KOPT-K1 (cell line): ENCODE measurements at regions not wholly inside any gene's neighbourhood (a gene's known extent, or its start where the extent isn't known, plus 50 kb on each side); places are given as distances from the start of the nearest gene placed in this dataset.

Source experiments
- H3K27ac ChIP-seq: fragments of 200-600 bp; sonication (generic); 2 replicates; pipeline ENCODE4 v1.5.1; 2016; ENCODE audit warnings: antibody characterized with exemption, mild to moderate bottlenecking, low read depth, low read length; ENCODE audit not compliant: poor library complexity, severe bottlenecking
- H3K36me3 ChIP-seq: fragments of 200-600 bp; sonication (generic); 2 replicates; pipeline ENCODE4 v1.5.1; 2017; ENCODE audit warnings: antibody characterized with exemption, mild to moderate bottlenecking, low read length, moderate library complexity; ENCODE audit not compliant: insufficient read depth
- H3K9me3 ChIP-seq: fragments of 200-600 bp; sonication (generic); 2 replicates; pipeline ENCODE4 v1.5.1; 2017; ENCODE audit warnings: antibody characterized with exemption, low read length, mild to moderate bottlenecking; ENCODE audit not compliant: insufficient read depth, poor library complexity, severe bottlenecking

DNA sequence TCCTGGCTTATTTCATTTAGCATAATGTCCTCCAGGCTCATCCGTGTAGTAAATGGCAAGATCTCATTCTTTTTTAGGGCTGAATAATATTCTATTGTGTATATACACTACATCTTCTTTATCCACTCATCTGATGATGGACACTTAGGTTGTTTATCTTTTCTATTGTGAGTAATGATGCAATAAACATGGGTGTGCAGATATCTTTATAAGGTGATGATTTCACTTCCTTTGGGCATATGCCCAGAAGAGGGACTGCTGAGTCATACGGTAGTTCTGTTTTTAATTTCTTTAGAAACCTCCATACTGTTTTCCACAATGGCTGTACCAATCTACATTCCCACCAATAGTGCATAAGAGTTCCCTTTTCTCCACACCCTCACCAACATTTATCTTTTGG lies 317.6 kb upstream of the CNKSR2 start:
- no peak overlapping the region for H3K27ac ChIP-seq
- H3K36me3 ChIP-seq: no peaks in the 10 kb centered on the region
- H3K9me3 ChIP-seq: no peaks in the 10 kb centered on the region

DNA sequence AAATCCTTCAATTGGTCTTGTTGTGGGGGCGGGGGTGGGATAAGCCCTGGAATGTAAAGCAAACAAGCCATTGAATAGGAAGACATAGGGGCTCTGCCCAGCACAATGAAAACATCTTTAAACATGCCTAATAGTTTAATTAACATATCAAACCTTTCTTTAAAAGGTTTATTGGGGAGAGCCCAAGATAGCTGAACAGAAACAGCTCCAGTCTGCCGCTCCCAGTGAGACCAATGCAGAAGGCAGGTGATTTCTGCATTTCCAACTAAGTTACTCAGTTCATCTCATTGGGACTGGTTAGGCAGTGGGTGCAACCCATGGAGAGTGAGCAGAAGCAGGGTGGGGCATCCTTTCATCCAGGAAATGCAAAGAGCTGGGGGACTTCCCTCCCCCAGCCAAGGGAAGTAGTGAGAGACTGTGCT lies 327.2 kb upstream of the CNKSR2 start:
- H3K27ac ChIP-seq: no peak overlapping the region
- H3K36me3 ChIP-seq: no peaks in the 10 kb centered on the region
- no peaks in the 10 kb centered on the region for H3K9me3 ChIP-seq

DNA sequence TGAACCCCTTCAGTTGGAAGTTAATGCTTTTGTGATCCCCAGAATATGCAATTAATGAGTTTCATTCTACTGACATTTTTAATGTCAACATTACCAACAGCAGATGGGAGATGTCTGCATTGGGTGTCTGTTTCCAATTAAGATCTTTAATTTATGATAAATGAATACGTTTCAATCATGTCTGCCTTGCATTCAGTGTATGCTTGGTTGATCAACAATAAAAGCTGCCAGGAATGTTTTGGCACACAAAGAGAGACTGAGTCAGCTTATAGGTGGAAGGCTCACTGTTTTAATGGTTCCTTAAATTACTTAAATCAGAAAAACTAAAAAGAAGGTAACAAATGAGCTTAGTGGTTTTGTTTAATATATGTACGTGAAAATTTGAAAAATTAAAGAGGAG lies 359.9 kb upstream of the CNKSR2 start:
- H3K9me3 ChIP-seq: no peaks in the 10 kb centered on the region
- H3K36me3 ChIP-seq: no peaks in the 10 kb centered on the region
- no peak overlapping the region for H3K27ac ChIP-seq

DNA sequence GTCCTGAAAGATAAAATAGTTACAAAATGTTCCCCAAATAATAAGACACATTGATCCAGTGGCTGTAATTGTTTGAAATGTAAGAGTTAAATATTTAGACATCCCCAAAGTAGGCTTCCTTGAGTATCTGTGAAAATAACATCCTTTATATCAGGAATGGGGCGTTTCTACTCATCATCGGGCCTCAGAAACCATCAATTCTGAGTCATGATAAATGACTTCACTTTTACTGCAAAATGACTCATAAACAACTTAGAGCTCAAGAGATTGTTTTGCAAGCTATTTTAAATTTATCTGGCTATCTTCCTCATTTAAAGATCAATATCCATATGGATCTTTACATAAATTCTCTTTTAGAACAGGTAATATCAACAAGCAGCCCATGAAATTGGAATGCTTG lies 369.4 kb upstream of the CNKSR2 start:
- Histone ChIP-seq H3K9me3 (no peaks in the 10 kb centered on the region), H3K36me3 (no peaks in the 10 kb centered on the region), H3K27ac (no peak overlapping the region)

DNA sequence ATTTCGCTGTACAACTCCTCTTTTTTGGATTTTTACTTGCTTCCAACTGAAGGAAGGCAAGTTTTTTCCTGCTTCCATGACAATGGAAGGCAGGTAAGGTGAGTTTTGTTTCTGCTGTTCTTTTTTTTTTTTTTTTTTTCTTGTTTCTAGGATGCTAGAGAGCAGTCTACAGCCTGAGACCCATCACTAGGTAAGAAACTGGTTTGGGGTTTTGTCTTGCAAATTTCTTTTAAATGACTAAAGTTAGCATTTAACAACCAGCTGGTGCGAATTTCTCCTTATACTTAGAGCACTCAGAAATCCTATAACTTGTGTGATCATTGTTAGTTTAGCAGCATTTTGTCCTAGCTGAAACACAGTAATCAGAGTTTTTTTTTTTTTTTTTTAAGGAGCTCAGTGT lies 378.4 kb upstream of the CNKSR2 start:
- Histone ChIP-seq H3K36me3 (no peaks in the 10 kb centered on the region), H3K9me3 (no peaks in the 10 kb centered on the region), H3K27ac (no peak overlapping the region)

DNA sequence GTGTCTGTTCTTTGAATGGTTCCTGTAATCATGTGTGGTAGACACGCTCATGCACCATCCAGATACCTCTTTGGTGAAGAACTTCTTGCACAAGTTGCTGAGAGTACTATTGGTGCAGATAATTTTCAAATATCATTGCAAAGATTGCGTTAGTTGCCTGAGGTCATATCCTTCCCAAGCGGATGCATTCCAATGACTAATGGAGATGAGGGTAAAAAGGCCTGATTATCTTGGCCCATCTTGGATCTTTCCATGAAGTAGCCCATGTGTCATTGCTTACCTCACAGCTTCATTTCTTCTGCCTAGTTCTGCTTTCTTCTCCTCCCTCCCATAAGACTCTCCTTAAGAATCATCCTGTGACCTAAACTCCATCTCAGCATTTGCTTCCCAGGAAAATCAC lies 384.9 kb upstream of the CNKSR2 start:
- Histone ChIP-seq H3K27ac (no peak overlapping the region), H3K36me3 (no peaks in the 10 kb centered on the region), H3K9me3 (no peaks in the 10 kb centered on the region)

DNA sequence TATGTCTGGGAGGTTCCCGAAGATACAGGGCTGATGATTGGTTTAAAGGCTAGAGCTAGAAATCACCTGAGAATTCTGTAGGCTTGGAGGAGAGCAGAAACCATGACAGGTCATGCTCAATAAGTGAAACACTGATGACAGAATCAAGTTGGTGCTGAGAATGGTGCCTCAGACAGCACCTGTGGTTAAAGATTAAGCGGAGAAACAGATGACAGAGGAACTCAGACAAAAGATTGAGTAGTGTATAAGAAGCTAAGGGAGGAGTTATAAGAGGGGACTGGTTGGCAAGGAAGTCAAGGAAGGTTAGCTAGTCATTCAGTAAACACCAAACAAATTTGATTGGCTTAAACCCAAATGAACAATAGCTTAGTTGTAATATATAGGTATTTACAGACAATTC lies 385.4 kb upstream of the CNKSR2 start:
- Histone ChIP-seq H3K9me3 (no peaks in the 10 kb centered on the region), H3K36me3 (no peaks in the 10 kb centered on the region), H3K27ac (no peak overlapping the region)

DNA sequence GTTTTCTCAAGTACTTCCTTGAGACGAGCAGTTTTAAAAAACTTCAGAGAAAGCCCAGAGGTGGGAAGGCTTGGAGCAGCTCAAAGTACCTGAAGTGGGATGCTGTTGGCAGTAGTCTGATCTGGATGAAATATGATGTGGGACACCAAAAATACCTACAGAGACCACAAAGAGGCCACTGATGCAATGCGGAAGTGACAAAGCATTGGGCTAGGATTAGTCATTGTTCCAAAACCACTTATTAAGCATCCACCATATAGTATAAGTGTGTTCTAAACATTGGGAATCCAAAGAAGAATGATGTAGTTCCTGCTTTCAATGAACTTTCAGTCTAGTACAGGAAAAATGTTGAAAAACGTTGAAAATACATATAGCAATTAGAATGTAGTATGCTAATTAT lies 386.1 kb upstream of the CNKSR2 start:
- Histone ChIP-seq H3K27ac (no peak overlapping the region), H3K36me3 (no peaks in the 10 kb centered on the region), H3K9me3 (no peaks in the 10 kb centered on the region)

DNA sequence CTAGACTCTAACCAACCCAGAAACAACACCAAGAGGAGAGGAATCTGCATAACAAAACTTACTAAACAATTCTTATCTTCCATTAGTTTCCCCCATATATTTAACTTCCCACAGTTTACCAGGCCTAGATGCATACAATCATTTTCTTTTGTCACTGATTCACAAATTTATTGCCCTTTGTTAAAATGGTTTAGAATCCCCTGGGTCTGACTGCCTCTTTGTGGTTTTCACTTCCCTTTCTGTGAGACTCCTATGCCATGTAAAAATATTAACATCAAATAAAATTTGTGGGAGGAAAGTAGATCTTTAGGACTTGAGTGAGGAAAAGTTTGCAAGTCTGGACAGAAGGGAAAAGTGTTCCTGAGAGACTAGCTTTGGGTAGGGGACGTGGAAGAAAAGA lies 393.8 kb upstream of the CNKSR2 start:
- Histone ChIP-seq H3K36me3 (no peaks in the 10 kb centered on the region), H3K27ac (no peak overlapping the region), H3K9me3 (no peaks in the 10 kb centered on the region)

DNA sequence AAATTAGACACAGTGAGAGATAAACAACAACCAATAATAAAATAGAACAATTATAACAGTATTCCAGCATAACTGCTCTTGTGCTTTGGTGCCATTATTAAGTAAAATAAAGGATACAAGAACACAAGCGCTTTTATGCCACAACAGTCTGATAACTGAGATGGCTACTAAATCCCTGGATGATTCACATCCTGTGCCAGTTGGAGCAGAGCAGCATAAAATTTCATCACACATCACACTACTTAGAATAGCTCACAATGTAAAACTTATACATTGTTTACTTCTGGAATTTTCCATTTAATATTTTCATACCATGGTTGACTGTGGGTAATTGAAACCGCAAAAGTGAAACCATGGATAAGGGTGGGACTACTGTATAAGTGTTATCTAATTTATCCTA lies 399.9 kb upstream of the CNKSR2 start:
- Histone ChIP-seq H3K9me3 (no peaks in the 10 kb centered on the region), H3K36me3 (no peaks in the 10 kb centered on the region), H3K27ac (no peak overlapping the region)

DNA sequence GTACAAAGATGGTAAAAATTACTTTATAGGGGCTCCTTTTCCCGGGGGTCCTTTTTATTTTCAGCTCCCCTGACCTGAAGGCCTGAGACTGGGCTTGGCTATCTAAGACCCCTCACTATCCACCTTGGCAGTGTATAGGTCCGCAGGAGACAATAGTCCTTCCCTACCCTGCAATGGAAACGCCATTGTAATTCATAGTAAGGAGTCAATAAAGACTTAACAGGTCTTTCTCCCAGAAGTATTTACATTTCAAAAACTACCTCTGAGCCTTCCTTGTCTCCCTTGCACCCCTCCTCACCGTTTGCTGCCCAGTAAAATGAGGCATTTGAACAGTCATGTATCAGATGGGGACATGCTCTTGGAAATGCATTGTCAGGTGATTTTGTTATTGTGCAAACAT lies 401.2 kb upstream of the CNKSR2 start:
- Histone ChIP-seq H3K27ac (no peak overlapping the region), H3K36me3 (no peaks in the 10 kb centered on the region), H3K9me3 (no peaks in the 10 kb centered on the region)

DNA sequence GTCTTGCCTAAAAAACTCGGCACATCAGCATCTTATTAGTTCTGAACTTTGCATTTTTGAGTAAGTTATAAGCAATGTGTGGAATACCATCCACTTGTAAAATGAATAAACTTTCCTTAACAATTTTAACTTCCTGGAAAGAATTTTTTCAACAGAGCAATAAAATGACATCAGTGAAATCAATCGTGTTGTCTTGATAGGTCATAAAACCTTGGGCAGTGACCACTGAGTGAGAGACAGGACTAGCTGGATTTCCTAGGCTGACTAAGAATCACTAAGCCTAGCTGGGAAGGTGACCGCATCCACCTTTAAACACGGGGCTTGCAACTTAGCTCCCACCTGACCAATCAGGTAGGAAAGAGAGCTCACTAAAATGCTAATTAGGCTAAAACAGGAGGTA lies 403.0 kb upstream of the CNKSR2 start:
- no peaks in the 10 kb centered on the region for H3K9me3 ChIP-seq
- no peaks in the 10 kb centered on the region for H3K36me3 ChIP-seq
- no peak overlapping the region for H3K27ac ChIP-seq

DNA sequence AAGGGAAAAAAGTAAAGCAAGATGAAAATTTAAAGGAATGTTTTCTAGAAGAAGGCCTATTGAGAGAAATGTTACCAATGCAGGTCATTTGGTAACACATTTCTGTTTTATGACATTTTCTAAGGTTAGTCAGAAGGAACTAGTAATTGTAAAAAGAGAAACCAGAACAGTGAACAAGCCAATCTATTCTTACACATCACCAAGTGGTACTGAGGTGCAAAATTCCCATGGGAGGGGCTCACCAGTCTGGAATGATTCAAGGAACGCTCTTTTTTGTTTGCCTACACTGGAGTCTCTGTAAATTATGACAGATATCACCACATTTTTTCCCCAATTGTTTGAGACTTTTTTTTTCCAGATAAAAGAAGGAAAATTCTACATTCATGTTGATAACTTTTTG lies 404.7 kb upstream of the CNKSR2 start:
- H3K9me3 ChIP-seq: no peaks in the 10 kb centered on the region
- H3K27ac ChIP-seq: no peak overlapping the region

DNA sequence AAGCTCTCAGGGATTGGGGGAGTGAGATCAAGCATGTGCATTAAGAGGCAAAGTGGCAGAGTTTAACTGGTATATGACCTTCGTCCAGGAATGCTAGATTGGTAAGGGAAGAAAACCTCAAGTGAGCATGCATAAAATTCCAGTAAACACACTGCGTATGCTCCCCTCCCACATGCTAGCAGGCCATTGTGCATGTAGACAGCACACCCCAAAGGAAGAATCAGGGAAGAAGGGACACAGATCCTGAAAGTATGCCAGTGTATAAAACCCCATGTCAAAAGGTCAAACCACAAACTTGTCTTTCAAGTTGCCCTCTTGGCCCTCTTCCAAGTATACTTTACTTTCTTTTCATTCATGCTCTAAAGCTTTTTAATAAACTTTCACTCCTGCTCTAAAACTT lies 405.2 kb upstream of the CNKSR2 start:
- no peak overlapping the region for H3K27ac ChIP-seq
- H3K9me3 ChIP-seq: no peaks in the 10 kb centered on the region

More for the DNA sequence above, 404.7 kb upstream of the CNKSR2 start:
- no peaks in the 10 kb centered on the region for H3K36me3 ChIP-seq

DNA sequence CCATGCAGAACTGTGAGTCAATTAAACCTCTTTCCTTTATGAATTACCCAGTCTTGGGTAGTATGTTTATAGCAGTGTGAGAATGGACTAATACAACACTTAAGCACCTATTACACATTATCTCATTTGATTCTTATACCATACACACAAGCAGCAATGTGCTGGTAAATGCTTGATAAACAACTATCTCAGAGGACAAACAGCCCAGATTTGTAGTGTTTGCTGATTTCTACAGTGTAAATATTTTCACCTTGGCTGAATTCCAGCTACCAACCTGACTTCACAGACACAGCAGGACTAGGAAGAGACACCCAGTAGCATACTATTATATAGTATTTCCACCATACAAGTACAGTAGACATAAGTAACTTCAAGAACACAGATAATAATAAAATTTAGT lies 406.5 kb upstream of the CNKSR2 start:
- Histone ChIP-seq H3K36me3 (no peaks in the 10 kb centered on the region), H3K27ac (no peak overlapping the region), H3K9me3 (no peaks in the 10 kb centered on the region)

More for the DNA sequence above, 405.2 kb upstream of the CNKSR2 start:
- no peaks in the 10 kb centered on the region for H3K36me3 ChIP-seq

DNA sequence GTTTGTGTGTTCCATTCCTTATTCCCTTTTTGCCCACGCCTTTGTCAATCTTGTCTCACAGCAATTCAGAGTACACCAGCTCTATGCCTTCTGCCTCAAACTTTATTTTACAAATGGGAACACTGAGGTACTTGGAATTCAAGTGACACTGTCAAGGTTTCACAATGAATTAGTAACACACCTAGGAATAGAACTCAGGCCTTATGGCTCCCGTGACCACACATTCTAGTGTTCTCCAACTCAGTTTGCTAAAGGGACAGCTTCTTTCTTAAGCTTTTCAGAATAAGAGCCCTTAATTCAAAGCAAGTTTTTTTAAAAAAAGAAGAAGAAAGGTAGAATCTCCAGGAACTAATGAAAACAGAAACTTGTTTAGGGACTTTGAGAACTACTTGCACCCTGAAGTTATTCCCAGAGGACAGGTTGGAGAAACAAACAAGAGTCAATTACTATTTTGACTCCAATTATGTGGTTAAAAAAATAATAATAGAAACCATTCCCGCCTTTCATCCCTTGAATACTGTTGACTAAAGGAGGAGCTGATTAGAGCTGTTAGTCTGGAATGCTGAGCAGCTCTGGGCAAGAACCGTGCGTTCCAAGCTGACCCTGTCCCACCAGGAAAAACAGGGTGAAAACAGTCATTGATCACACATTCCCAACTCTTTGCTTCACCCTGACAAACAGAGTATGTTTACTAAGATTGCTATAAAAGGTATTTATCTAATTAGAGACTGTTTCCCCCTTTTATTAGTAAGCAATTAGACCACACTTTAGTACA lies 408.8 kb upstream of the CNKSR2 start:
- H3K9me3 ChIP-seq: no peaks in the 10 kb centered on the region
- no peak overlapping the region for H3K27ac ChIP-seq
- H3K36me3 ChIP-seq: no peaks in the 10 kb centered on the region
